HG03469 (cell line): ENCODE measurements at regions not wholly inside any gene's neighbourhood (a gene's known extent, or its start where the extent isn't known, plus 50 kb on each side); places are given as distances from the start of the nearest gene placed in this dataset.

Source experiments
- ATAC-seq: cut with Tn5 transposase; IDR thresholded peaks from one replicate; pipeline ENCODE4 v1.9.1; 2021; ENCODE audit warnings: mild to moderate bottlenecking, moderate library complexity, moderate number of reproducible peaks; ENCODE audit not compliant: unreplicated experiment

DNA sequence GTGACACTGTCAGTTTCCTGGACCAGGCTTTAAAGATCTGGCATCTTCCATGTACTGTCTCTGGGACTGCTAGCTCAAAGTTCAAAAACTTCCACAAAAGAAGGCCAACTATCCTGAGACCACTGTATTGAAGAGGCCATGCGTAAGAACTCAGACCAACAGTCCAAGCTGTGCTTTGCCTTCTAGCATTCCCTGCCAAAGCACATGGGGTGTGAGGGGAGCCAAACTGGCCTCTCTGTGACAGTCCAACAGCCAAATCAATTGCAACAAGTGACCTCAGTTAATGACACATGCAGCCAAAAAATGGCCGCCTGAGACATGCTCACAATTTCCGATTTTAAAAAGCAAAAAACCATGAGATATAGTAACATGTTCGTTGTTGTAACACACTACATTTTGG lies 160.3 kb upstream of the CDH19 start:
- ATAC-seq, result no peak

DNA sequence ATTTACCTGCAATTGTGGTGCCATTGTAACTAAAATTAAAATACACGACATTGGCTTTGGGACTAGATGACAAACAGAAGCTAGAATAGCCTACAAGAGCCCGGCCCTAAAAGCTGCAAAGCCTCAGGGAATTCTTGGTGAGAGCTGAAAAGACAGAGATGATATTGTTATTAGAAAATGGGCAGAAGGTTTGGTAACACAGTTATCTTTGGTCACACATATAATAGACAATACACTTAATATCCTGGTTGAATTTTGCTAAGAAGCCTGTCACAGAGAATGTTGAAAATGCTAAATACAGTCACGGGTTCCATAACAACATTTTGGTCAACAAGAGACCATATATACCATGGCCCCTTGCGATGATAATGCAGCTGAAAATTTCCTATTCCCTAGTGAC lies 157.3 kb upstream of the CDH19 start:
- ATAC-seq, result no peak

DNA sequence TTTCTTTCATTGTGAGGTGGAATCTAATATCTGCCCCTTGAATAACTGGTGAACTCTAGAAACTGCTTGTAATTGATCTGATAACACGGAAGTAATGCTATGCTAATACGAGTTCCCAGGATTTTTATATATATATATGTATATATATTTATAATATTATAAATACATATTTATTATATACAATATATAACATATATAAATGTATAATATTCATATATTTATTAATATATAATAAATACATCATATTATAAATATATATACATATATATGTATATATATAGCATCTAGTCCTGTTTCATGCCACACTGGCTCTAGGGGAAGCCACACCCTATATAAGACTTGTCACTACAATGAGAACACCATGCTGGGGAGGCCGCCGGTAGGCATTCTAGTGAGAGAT lies 156.7 kb upstream of the CDH19 start:
- ATAC-seq, result no peak

DNA sequence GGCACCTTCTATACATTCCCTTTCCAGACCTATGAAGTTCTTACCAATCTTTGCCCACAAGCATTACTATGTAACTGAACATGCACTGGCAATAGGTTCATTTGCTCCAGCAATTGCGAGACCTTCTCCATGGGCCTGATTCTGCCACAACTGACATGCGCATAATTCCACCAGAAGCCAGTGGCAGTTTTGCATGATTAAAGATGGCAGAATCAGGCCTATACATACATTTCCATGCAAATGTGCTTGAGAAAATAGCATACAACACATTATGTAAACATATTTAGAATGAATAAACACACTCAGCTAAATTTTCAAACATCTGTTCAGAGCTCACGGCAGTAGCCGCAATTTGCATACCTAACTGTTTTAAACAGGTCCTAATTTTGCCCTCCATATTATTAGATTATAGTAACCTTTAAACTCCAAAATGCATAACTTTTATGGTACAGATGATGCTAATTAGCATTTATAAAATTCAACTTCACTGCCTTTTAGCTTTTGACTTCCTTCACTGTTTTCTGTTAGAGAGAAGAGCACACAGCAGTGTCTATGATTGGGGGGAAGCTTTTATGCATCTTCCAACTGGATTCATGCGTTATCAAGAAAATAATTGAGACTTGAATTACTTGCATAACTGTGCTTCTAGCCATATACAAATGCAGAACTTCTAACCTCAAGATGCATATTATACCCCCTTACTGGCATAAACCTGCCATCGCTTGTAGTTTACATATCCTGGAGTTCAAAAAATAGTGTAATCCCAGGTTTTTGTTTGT lies 155.3 kb upstream of the CDH19 start:
- ATAC-seq, result no peak

DNA sequence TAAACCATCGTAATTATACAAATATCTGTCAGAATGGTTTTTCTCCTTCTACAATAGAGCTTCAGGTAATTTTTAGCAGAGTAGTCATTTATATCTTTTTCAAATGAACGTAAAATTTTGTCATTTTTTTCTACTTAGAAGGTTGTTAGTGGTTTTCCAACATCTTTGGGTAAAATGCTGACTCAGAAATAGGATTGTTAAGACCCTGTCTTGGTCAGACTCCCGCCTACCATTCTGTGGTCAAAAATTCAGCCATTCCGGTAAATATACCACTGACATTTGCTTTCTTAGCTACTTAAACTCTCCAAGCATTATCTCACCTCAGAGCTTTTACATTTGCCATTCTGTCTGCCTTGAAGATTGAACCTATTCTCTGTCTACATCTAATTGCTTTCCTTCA lies 154.1 kb upstream of the CDH19 start:
- no peak for ATAC-seq

DNA sequence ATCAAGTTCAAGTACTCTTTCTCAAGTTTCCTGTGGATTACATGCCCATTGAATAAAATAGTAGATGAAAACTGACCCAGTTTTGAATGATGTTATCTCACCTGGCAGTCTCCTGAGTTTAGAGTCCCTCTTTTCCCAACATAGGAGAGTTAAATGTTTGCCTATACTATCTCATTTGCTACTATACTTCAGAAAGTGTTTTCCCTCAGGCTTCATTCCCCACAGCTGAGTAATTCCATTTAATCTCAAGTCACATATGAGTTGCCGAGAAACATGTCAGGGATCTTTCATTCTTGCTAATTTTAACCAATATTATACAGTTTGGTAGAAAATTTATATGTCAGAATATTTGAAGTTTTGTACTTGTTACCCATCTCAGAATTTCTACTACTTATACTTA lies 150.4 kb upstream of the CDH19 start:
- no peak for ATAC-seq

DNA sequence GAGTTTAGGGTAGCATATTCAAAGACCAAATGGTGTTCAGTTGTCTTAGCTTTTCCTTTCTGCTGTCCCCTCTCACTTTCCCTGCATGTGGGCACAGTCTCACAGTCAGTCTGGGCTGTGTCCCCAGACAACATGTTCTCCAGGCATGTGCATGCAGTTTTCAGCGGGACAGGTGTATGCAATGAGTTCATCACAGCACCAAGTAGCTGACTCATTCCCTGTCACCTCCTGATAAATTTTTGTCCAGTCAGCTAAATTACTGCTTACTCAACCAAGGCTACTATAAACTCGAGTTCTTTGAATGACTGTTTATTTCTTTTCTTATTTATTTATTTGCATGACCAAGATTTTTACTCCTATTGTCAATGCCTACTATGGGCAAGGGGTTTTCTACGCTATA lies 148.8 kb upstream of the CDH19 start:
- ATAC-seq, result no peak

DNA sequence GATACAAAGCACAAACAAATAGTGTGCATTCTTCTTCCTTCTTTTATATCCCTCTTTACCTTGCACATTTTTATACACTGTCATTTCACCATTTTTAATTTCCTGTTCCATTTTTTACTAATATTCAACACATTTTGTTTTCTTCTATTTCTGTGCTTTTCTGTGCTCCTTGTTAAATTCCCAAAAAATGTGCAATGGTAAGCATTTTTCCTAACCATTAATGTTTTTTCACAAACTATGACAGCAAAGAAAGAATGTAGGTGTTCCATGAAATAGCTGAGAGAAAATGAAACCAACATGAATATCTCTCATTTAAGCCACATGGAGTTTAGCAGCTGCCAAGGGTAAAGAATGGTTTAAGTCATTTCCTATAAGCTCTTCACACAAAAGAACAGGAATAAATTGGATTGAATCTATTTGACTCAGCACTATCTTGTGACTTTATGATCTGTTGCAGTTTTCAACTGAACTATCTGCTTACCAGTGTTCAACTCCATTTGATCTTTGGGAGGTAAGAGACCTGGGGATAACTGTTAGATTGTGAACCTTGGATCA lies 145.7 kb upstream of the CDH19 start:
- no peak for ATAC-seq

DNA sequence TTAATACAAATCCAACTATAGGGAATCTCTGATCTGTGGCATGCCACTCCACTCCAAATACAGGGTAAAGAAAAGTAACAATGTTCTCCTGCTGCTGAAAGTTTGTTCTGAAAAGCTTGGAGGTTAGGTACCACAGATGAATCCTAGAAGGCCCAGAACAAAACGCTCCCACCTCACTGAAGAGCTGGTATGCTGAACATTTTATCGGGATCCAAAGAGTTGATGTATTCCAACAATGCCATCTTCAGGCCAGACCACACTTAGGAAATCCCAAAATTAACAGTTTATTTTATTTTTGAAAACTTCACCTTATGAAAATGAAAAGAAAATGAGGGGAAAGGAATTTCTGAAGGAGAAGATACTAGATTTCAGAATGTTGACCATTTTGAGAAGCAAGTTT lies 145.1 kb upstream of the CDH19 start:
- ATAC-seq, result no peak

DNA sequence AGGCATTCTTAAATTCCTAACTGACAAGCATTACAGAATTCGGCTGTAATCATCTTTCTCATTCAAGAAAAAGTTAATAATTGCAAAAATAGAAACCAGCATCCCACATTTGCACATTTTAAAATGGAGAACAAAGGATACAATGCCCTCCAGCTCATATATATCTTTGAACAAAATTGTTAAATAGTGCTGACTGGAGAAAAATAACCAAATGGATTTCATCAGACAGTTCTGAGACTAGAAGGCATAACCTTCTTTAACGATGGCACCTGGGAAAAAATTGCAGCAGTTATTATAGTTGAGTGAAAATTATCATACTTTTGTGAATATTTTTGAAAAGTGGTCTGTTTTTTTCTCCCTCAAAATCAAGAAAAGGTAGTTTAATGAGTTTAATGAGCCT lies 138.9 kb upstream of the CDH19 start:
- ATAC-seq, result no peak

DNA sequence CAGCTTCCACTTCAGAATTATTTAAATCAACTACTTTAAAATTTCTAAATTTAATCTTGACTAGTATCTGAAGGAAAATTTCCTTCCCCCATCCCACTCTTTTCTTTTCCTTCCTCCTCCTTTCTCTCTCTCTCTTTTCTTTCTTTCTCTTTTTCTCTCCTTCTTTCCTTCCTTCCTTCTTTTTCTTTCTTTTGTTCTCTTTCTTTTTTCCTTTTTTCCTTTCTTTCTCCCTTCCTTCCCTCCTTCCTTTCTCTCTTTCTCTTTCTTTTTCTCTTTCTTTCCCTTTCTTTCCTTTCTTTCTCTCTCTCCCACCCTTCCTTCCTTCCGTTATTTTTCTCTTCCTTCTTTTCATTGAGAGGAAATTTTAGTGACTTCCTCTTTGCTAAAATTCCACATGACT lies 132.0 kb upstream of the CDH19 start:
- ATAC-seq, result no peak

DNA sequence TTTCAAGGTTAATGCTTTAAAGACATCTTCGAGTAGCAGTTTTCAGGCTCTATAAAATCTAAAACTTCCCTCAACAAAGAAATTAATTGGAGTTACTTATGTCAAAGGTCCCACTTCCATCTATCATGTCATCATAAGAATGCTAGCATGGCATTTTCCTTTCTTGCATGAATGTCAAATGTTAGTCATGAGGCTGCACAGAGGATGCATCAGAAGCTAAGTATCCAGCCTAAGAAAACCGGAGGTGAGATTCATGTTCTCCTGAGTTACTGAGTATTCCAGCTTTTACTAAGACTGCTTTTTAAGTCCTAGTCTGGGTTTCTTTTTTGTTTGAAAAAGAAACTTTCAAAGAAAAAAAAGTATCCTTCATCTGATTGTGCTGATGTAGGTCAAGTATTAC lies 130.6 kb upstream of the CDH19 start:
- no peak for ATAC-seq

DNA sequence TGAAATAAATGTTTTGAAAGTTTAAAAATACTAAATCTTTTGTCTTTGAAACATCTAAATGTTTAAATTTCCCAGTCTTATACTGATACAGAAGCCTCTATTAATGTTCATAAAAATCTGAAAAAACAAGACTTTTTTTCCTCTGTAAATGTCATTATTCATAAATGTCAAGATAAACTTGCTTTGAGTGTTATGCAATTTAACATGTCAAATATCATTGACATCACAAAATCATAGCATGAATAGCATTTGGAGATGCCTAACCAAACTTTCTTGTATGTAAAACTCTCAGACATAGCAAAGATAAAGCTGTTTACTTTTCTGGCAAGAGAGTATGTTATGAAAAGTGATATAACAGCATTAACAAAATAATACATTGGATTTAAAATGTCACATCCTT lies 128.0 kb upstream of the CDH19 start:
- no peak for ATAC-seq

DNA sequence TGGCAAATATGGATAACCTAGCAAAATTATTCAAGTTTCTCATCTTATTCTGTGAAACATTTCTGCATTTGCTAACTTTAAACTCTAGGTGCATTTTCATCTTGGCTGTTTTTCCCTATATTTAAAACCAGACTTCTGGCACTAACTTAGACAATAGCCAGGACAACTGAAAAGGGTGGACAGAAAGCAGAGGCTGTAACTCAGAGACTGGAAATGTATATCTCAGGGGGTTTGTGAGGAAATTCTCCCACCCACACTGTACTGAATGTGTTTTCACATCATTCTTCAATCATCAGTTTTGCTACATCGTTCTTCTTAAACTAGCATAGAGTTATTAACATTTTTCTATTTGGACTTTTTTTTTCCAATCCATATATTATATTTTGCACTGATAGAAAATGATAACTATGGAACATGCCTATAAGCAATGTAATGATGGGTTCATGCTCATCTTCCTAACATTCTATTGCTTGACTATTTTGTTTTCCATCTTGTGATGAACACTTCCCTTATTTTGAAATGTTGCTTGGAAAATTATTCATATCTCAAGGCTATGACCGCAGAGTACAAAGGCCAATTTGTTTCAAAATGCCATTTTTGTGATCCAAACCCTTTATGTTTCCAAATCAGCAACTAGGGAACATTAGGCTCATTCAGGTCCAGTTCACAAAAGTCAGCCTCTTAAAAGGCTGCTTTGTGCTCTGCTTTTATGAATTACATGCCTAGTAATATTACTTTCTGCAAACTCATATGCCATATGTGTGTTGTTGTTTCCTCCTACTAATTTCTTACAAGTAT lies 125.8 kb upstream of the CDH19 start:
- ATAC-seq, result no peak

DNA sequence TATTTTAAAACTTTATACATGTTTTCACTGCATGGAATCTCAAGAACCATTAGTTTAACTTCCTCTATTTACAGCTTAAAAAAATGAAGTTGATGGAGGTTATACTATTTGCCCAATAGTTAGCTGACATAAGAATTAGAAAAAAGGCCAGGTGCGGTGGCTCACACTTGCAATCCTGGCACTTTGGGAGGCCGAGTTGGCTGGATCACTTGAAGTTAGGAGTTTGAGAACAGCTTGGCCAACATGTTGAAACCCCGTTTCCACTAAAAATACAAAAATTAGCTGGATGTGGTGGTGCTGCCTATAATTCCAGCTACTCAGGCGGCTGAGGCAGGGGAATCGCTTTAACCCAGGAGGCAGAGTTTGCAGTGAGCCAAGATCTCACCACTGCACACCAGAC lies 125.1 kb upstream of the CDH19 start:
- ATAC-seq, result no peak

DNA sequence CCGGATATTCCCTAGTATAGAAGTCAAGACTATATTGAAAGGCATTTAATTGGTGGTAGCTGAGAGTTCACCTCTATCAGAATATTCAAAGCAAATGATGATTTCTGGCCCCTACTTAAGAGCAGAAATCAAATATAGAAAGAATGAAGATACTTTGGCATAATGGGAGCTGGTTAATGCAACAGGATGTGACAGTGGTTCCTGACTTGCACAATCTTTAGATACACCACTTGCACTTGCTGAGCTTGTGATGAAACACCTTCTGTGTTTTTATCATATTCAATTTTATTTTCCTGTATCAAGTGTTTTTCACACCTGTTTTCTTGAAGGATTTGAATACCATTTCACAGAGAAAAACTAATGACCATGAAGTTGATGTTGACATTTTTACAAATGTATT lies 124.1 kb upstream of the CDH19 start:
- ATAC-seq, result no peak

DNA sequence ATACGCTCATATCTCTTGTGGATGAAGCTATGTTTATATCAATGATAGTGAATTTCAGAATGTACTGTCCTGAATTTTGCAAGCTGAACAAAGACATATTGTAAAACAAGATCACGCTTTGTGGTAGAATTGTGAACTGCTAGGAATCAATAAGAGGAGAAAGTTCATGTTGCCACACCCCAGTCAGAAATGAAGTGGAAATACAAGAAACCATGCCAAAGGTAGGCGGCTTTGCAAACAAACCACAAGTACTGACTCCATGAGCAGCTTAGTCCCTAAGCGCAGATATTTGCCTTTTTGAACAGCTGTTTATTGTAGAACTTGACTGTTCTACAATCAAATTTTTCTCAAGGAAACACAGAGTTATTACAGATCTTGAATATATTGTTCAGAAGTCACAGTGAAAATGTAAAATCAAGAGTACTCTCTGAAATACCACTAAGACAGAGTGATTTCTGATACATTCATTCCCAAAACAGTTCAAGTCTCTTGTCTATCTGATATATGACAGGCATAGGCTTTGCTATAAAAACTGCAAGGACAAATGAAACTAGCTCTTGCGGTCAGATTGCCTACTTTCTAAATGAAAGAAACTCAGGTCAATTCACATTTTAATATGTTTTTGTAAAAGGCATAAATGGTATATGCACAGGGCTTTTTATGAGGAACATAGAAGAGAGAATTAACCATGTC lies 120.9 kb upstream of the CDH19 start:
- ATAC-seq, result no peak

DNA sequence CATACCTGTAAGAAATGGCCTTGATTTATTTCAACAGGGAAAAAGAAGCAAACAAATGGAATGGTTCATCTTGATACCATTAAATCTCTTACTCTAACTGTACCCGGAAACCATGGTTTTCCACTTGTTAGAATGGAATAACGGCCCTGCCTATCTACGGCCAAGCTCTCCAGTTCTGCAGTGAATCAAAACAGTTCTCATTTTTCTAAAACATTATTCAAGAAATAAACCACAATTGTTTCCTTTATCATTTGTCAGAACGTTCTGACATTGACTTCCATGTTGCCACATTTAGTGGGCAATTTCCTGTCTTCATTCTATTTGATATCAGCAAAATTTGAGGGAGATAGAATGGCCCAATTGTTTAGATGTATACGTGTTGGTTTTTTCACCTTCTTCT lies 118.8 kb upstream of the CDH19 start:
- ATAC-seq, result no peak

DNA sequence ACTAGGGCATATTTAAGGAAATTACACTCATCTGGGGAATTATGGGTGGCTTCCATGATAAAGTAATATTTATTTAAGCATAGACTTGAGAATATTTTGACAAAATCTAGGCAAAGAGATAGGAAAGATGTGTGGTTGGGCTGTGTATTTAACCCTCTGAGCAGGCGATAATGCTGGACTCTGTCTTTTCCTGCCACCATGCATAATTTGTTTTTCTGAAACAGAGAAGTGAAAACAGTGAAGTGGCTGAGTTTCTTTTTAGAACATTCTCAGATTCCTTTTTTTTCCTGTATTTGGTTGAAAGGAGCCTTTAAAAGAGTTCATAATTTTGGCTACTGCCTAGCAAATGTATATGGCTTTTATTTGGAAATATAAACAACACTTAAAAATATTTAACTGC lies 104.8 kb upstream of the CDH19 start:
- ATAC-seq, result no peak

DNA sequence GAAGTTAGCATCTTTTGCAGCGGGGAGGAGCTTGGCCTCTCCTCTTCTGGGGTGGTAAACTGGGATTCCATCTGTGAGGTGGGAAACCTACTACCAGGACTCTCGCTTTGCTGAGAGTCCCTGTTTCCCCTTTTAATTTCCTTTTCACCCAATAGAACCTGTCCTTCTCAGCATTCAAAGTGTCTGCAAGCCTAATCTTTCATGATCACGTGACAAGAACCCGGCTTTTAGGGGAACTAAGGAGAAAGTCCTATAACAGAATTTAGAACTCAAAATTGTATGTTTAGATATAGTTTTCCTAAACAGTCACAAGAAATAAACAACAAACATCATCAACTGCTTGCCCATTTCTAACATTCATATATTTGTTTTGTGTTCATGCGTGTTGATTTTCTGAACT lies 103.6 kb upstream of the CDH19 start:
- ATAC-seq, result no peak

DNA sequence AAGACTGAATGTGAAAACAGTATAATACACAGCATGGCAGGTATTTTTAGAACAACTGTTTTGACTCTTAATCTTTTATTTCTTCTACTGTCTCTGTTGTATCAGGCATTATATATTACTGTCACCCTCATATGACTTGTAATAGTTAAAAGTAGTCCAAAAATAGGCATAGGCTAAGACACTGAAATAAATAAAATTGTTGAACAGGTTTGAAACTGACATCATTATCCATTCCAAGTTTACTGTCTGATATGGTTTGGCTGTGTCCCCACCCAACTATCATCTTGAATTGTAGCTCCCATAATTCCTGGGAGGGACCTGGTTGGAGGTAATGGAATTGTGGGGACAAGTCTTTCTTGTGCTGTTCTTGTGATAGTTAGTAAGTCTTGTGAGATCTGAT lies 91.4 kb upstream of the CDH19 start:
- no peak for ATAC-seq

DNA sequence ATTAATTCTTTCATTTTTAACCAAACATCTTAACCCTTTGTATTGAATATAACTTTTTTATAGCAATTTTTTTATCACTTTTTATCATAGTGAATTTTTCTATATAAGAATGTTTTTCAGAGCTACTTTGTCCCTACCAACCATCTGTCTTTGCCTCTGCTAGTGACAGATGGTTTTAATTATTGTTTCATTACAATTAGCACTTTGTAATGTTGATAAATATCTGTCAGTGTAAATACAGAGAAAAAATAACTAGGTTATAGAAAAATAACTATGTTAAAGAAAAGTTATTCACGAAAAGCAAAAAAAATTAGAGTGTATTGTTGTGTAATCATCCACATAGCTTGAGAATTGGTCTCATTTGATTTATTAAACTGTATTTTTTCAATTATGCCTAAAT lies 91.0 kb upstream of the CDH19 start:
- no peak for ATAC-seq
